NT2/D1 (cell line): ENCODE measurements at regions not wholly inside any gene's neighbourhood (a gene's known extent, or its start where the extent isn't known, plus 50 kb on each side); places are given as distances from the start of the nearest gene placed in this dataset.

Source experiments
- DNase-seq: peaks from one replicate; pipeline ENCODE4 v3.0.0-alpha.2; 2011; ENCODE audit warnings: low read depth, low spot score
- H3K27me3 ChIP-seq: 2 replicates; pipeline ENCODE4 v1.6.0; 2011; ENCODE audit warnings: mild to moderate bottlenecking; ENCODE audit not compliant: insufficient read length, insufficient read depth
- H3K36me3 ChIP-seq: 2 replicates; pipeline ENCODE4 v1.6.1; 2011; ENCODE audit warnings: mild to moderate bottlenecking, low read length, mixed read lengths; ENCODE audit not compliant: insufficient read depth, insufficient read length
- H3K4me1 ChIP-seq: 2 replicates; pipeline ENCODE4 v1.5.1; 2011; ENCODE audit not compliant: insufficient read depth, insufficient read length
- H3K4me3 ChIP-seq: 2 replicates; pipeline ENCODE4 v1.5.1; 2011; ENCODE audit warnings: low read depth; ENCODE audit not compliant: insufficient read length
- H3K9ac ChIP-seq: 2 replicates; pipeline ENCODE4 v1.6.0; 2011; ENCODE audit warnings: low read depth; ENCODE audit not compliant: insufficient read length
- H3K9me3 ChIP-seq: 2 replicates; pipeline ENCODE4 v1.5.1; 2011; ENCODE audit warnings: mild to moderate bottlenecking, low read length; ENCODE audit not compliant: insufficient read depth
- SUZ12 ChIP-seq: IDR thresholded peaks from 2 replicates; pipeline ENCODE4 v1.6.1; 2011; ENCODE audit not compliant: insufficient read length, insufficient read depth; ENCODE audit errors: extremely low read depth
- YY1 ChIP-seq: IDR thresholded peaks from 2 replicates; pipeline ENCODE4 v1.6.1; 2011; ENCODE audit not compliant: insufficient read length, insufficient read depth
- ZNF274 ChIP-seq: IDR thresholded peaks from 2 replicates; pipeline ENCODE4 v1.6.1; 2011; ENCODE audit warnings: mild to moderate bottlenecking, low read depth, low read length

GRCh38 chr5:91434348-91434747 is 51.2 kb upstream of the ARRDC3 start:
- no peak for DNase-seq
- no peaks in the 10 kb centered on the region for H3K9me3 ChIP-seq
- no peak overlapping the region for H3K9ac ChIP-seq
- no peaks in the 10 kb centered on the region for H3K27me3 ChIP-seq
- no peak for TF ChIP-seq ZNF274
- no peak for TF ChIP-seq SUZ12
- TF ChIP-seq YY1, result no peak
- no peaks in the 10 kb centered on the region for H3K36me3 ChIP-seq
- H3K4me1 ChIP-seq, result no peaks in the 10 kb centered on the region
- no peak overlapping the region for H3K4me3 ChIP-seq

GRCh38 chr5:91433861-91434260 is 50.7 kb upstream of the ARRDC3 start:
- H3K27me3 ChIP-seq, result no peaks in the 10 kb centered on the region
- no peaks in the 10 kb centered on the region for H3K36me3 ChIP-seq
- no peak overlapping the region for H3K9ac ChIP-seq
- DNase-seq, result no peak
- H3K4me3 ChIP-seq, result no peak overlapping the region
- no peaks in the 10 kb centered on the region for H3K9me3 ChIP-seq
- TF ChIP-seq YY1 (no peak), SUZ12 (no peak), ZNF274 (no peak)
- no peaks in the 10 kb centered on the region for H3K4me1 ChIP-seq
